A673 (cell line): ENCODE measurements at regions not wholly inside any gene's neighbourhood (a gene's known extent, or its start where the extent isn't known, plus 50 kb on each side); places are given as distances from the start of the nearest gene placed in this dataset.

ENCODE experiments used
- EZH2 ChIP-seq: fragments of 200-600 bp; sonication (generic); IDR thresholded peaks from 2 replicates; pipeline ENCODE4 v1.6.1; 2017; ENCODE audit warnings: borderline replicate concordance, low read depth, mild to moderate bottlenecking, mixed read lengths, antibody characterized with exemption, low read length; ENCODE audit not compliant: poor library complexity, severe bottlenecking
- TF ChIP-seq, protein P1 (sequence below): fragments of 300-800, 200-600 bp; sonication (generic); conservative IDR thresholded peaks from 2 replicates; pipeline ENCODE4 v1.5.1; 2017; ENCODE audit warnings: low read depth, mild to moderate bottlenecking, antibody characterized with exemption, low read length, moderate library complexity, mixed read lengths

DNA sequence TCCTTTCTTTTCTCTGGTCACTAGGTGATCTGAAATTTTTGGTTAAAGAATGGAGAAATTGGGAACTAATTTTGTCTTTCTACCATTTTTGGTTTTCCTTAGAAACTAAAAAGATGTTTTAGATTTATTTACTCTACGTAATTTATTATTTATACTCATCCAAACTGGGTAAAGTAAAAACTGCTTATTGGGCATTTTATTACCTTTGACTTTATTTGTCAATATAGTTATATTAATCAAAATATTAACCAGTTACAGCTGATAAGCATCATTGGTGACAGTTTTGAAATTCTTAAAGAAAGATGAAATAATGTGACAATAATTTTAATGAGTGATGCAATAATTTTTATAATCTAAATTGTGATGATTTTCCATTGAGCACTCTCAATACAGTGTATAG, 502.0 kb upstream of the RAG2 start:
- TF ChIP-seq EZH2: no peak
- TF ChIP-seq, protein P1, sequence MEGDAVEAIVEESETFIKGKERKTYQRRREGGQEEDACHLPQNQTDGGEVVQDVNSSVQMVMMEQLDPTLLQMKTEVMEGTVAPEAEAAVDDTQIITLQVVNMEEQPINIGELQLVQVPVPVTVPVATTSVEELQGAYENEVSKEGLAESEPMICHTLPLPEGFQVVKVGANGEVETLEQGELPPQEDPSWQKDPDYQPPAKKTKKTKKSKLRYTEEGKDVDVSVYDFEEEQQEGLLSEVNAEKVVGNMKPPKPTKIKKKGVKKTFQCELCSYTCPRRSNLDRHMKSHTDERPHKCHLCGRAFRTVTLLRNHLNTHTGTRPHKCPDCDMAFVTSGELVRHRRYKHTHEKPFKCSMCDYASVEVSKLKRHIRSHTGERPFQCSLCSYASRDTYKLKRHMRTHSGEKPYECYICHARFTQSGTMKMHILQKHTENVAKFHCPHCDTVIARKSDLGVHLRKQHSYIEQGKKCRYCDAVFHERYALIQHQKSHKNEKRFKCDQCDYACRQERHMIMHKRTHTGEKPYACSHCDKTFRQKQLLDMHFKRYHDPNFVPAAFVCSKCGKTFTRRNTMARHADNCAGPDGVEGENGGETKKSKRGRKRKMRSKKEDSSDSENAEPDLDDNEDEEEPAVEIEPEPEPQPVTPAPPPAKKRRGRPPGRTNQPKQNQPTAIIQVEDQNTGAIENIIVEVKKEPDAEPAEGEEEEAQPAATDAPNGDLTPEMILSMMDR: no peak
